COLO829 (cell line): ENCODE measurements at regions not wholly inside any gene's neighbourhood (a gene's known extent, or its start where the extent isn't known, plus 50 kb on each side); places are given as distances from the start of the nearest gene placed in this dataset.
A peak's percentile ranks its signal among the peaks of the same experiment; 100 is the strongest.
"Not testable (repeated sequence)": the region's sequence is repeated elsewhere in the genome, so short reads cannot be mapped to it uniquely, and the experiment has no call there.

ENCODE experiments used
- DNase-seq: peaks from one replicate; pipeline ENCODE4 v3.0.0; 2012; ENCODE audit warnings: low spot score

DNA sequence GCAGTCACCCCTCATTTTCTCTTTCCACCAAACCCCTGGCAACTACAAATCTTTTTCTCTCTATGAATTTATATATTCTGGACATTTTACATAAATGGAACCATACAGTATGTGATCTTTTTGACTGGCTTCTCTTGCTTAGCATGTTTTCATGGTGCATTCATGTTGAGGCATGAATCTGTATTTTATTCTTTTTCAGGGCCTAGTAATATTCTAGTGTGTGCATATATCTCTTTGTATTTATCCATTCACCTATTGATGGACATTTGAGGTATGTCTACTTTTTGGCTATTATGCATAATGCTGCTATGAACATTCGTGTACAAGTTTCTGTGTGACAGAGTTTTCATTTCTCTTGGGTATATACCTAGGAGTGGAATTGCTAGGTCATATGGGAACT lies 78.2 kb downstream of the HACD1 start:
- no peak for DNase-seq

DNA sequence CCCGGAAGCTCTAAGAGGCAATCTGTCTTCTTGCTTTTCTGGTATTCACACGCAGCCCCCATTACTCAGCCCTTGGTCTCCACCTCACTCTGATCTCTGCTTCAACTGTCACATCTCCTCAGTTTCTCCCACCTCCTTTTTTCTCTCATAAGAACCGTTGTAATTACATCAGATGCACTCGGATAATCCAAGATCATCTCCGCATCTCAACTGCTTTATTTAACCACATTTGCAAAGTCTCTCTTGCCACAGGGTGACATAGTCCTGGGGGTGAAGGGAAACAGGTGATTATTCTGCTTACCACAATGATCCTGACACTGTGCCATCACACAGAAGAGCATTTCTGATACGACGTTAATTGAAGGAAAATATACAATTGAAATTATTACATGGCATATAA lies 79.9 kb downstream of the HACD1 start:
- no peak for DNase-seq

DNA sequence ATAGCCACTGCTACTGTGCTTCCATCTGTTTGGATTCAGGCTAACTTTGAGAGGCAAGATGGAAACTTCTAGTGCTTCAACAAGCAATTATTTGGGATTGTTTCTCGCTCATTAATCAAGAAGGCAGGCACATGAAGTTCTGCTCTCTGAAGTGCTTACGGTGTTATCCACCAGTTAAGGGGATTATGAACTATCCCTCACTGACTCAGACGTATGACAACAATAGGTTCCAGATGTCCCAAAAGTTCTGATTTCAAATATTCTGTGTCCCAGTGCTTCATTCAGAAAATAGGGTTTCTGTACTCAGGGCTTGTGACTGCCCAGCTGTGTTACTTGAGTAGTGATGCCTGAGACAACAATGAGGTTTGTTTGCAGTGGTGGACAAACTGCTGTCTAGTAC lies 81.0 kb downstream of the HACD1 start:
- no peak for DNase-seq

DNA sequence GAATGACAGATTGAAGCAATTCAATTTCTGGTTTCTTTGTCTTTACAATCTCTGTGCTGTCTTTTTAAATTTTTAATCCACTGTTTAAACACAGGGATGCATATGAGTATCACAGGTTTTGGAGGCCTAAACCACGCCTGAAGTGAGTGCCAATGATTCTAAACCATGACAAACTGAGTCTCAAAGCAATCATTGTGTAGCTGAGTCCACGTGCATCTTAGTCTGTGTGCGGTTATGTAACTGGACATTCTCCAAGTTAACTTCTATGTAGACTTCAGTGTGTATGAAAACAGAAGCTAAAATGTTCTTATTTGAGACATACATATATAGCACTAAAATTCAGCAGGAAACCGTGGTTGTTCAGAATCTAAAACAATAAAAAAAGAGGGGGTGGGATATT lies 79.3 kb upstream of the ST8SIA6 start:
- DNase-seq = peak; percentile 84

DNA sequence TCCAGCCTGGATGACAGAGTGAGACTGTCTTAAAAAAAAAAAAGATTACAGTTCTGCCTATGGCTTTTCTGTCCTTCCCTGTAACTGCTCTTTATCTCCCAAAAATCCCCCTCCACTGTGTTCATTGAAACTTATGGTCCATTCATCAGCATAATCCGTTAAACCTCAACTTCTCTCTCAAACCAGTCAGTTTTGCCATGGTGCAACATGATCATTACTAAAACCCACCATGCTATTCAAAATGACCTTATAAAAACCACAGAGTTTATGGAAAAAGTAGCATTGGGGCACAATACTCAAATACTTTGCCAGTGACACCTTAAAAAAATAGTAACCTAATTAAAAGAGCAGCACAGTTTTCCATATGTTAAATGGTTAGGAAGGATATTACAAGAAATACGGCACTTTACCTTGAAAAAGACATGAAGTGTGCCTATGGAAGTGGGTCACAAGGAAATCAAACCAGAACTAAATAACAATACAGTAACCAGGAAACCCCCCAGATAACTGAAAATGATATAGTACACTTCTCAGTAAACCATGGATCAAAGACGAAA lies 74.0 kb upstream of the ST8SIA6 start:
- no peak for DNase-seq

DNA sequence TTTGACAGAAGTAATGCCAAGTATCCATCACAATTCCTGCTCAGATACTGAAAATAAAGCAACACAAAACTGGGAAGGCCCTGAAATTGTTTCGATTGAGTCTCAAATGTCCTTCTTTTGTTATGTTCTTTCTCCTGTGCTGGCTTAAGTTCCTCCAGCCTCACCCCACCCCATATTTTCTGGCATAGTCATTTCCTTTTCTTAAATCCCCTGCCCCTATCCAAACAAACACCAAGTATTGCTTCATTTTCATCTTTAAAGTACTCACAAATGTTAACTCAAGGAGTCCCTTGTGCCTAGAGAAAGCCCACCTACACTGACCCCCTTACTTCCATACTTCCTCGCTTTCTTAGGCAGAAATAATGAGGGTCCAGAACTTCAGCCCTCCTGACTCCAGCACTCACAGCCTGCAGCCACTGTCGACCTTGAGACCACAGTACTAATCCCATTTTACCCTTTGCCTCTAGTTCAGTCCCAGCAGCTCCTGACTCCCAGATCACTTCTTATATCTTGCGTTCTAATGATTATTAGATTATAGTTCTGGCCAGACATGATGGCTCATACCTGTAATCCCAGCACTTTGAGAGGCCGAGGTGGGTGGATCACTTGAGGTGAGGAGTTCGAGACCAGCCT lies 73.2 kb upstream of the ST8SIA6 start:
- DNase-seq = no peak

DNA sequence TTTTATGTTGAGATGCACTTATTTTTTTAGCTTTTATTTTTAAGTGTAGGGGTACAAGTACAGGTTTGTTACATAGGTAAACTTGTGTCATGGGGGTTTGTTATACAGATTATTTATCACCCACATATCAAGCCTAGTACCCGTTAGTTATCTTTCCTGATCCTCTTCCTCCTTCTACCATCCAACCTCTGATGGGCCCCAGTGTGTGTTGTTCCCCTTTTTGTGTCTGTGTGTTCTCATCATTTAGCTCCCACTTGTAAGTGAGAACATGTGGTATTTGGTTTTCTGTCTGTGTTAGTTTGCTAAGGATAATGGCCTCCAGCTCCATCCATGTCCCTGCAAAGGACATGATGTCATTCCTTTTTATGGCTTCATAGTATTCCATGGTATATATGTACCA lies 72.2 kb upstream of the ST8SIA6 start:
- DNase-seq = not testable (repeated sequence)

DNA sequence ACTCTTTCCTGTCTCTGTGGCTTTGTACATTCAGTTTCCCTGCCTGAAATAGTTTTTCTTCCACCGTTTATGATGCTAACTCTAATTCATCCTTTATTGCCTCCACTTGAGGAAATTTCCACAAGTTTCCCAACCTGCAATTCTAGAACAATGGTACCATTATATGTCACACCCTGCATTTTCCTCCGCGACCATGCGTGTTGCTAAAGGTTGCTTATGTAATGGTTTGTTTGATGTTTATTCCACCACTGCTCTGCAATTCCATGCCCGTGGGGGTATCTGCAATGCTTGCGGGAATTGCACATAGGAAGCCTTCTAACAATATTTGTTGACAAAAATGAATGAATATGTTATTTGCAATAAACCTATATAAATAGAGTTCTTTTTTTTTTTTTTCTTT lies 69.5 kb upstream of the ST8SIA6 start:
- peak; percentile 76 for DNase-seq

DNA sequence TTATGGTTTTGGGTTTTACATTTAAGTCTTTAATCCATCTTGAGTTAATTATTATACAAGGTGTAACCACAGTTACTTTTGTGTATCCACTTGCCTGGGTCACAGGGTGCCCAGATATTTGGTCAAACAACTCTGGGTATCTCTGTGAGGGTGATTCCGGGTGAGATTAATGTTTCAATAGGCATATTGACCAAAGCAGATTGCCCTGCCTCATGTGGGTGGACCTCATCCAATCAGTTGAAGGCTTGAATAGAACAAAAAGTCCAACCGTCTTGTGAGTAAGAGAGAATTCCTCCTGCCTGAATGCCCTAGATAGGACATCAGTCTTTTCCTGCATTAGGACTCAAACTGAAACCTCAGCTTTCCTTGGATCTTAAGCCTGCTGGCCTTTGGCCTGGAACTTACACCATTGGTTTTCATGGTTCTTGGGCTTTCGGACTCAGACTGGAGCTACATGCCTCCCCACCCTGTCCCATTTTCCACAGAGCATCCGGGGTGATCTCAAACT lies 68.9 kb upstream of the ST8SIA6 start:
- DNase-seq = no peak

DNA sequence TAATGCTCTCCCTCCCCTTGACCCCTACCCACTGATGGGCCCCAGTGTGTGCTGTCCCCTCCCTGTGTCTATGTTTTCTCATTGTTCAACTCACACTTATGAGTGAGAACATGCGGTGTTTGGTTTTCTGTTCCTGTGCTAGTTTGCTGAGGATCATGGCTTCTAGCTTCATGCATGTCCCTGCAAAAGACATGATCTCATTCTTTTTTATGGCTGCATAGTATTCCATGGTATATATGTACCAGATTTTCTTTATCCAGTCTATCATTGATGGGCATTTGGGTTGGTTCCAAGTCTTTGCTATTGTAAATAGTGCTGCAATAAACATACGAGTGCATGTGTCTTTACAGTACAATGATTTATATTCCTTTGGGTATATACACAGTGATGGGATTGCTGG lies 67.9 kb upstream of the ST8SIA6 start:
- not testable (repeated sequence) for DNase-seq

DNA sequence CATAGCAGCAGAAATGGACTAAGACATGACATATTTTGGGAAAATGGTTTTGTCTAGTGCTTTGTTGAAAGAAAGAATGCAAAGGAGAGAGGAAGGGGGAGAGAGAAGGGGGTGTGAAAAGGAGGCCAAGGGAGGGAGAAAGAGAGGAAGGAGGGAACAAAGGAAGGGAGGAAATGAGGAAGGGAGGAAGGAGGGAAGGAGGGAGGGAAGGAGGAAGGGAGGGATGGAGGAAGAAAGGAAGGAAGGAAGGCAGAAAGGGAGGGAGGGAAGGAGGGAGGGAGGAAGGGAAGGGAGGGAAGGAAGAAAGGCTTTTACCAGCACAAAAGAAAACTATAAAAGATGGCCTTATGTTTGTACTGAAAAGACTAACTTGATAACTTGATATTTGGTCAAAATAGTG lies 65.1 kb upstream of the ST8SIA6 start:
- DNase-seq = no peak

DNA sequence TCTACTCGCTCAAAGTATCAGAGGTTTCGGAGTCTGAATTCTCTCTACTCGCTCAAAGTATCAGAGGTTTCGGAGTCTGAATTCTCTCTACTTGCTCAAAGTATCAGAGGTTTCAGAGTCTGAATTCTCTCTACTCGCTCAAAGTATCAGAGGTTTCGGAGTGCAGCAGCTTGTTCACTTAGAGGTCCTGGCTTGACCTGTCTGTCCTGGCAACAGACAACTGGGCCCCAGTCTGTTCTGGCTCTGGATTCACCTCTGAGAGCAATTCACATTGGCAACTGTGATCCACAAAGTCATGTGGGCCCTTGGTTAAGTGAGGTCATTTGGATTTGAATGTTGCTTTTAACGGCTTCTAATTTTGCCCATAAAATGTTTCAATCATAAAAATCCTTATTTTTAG lies 63.9 kb upstream of the ST8SIA6 start:
- DNase-seq = no peak

DNA sequence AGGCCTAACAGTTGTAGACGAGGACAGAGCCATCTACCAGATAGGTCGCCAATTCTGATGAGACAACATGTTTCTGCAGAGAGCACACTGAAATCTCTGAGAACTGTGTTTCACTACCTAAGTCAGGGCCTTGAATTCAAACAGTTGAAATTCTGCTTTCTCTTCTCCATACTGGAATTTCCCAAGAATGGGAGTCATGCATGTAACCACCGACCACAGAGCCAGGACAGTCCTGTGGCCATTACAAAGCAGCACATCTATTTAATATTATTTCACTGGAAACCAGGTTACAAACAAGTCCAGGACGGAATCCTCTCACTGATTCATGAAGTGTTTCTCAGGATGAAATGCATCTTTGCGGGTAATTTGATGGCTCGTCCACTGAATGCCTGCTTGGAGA lies 62.0 kb upstream of the ST8SIA6 start:
- no peak for DNase-seq

DNA sequence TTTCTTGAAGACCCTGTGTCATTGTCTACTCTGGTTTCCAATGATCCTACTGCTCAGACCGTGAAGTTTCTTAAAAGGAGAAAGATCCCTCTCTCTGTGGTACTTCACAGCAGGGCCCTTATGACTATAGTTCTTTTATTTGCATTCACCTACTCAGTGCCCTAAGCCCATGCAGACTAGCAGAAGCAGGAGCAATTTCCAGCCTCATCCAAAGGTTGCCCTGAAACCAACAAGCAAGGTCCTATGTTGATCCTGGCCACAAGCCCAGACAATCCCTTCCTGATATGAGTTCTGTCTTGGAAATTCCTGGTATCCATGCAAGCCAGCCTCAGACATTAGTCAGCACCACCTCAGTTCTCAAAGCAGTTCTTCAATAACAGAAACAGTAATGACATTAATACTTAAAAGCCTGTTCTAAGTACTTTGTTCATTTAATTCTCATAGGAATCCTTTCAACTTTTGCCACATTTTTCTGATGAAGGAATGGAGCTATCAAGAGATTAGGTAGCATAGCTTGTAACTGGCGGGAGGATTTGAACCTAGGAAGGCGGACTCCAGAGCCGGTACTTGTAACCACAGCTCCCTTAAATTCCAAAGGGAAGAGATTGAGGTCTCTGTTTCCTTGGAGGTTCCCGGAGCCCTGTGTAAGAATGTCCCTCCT lies 58.1 kb upstream of the ST8SIA6 start:
- peak; percentile 34 for DNase-seq

DNA sequence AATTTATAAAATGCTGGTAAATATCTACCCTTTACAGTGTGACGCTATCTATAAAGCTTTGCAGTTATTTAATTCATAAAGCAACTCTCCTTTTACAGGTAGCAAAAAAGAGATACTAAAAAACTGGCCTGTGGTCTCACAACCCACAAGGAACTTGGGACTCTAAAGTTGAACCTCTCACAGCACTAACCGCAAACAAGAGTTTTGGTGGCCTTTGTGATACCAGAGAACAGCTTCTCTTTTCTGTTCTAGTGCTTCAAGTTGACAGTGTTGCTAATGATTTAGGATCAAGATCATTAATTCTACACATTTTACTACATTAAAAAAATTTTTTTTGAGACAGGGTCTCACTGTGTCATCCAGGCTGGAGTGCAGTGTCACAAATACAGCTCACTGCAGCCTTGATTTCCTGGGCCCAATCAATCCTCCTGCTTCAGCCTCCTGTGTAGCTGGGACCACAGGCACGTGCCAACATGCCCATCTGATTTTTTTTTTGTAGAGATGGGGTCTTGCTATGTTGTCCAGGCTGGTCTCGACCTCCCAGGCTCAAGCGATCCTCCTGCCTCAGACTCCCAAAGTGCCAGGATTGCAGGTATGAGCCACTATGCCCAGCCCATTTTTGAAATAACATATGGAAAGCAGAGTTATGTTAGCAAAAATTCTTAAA lies 56.0 kb upstream of the ST8SIA6 start:
- no peak for DNase-seq

DNA sequence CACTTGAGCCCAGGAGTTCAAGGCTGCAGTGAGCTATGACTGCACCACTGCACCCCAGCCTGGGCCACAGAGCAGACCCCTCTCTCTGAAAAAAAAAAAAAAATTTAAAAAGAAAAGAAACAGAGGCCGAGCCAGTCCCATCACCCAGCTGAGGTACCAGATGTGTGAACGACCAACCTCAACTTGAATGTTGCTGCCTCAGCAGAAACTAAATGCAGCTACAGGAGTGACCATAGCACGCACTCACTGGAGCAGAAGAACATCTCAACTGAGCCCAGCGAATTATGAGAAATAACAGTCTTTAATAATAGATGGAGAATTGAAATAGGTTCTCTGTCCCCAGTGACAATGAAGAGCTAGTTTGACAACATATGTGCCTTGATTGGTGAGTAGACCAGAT lies 53.1 kb upstream of the ST8SIA6 start:
- DNase-seq = no peak

DNA sequence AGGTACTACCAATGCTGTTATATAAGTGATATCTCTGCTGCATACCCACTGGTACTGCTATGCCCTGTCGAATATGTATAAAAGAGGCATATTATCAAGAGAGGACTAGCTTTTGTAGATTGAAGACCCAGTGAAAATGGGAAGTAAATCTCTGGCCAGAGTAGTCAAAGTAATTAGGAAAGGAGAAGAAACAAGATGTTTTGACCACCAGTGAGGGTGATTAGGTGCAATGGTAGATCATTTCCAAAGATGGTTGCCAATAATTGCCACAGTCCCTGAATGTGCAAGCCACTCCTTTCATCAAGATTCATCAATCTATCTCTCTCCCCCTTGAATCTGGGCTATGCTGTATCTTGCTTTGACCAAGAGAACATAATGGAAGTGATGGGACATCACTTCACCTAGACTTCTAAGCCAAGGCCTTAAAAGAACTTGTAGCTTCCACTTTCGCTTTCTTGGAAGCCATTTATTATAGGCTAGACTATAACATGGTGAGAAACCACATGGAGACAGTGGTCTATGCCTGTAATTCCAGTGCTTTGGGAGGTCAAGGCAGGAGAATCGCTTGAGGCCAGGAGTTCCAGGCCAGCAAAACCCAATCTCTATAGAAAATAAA lies 52.6 kb upstream of the ST8SIA6 start:
- no peak for DNase-seq

DNA sequence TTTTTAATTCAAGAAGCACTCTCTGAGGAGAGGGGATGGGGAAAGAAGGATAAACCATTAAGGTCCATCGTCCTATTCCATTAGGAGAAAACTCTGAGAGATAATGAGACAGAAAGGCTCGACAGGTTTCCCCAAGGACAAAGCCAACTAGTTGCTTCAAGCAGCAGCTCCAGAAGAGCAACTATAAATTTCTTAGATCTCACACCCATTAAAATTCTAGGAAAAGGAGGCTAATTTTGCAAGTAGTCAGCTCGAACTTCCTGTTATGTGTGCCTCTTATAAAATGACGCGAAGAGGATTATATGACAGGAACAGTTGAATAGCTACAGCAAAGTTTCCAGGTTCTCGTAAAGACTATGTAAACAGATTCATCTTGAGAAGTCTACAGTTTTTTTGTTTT lies 52.0 kb upstream of the ST8SIA6 start:
- no peak for DNase-seq

DNA sequence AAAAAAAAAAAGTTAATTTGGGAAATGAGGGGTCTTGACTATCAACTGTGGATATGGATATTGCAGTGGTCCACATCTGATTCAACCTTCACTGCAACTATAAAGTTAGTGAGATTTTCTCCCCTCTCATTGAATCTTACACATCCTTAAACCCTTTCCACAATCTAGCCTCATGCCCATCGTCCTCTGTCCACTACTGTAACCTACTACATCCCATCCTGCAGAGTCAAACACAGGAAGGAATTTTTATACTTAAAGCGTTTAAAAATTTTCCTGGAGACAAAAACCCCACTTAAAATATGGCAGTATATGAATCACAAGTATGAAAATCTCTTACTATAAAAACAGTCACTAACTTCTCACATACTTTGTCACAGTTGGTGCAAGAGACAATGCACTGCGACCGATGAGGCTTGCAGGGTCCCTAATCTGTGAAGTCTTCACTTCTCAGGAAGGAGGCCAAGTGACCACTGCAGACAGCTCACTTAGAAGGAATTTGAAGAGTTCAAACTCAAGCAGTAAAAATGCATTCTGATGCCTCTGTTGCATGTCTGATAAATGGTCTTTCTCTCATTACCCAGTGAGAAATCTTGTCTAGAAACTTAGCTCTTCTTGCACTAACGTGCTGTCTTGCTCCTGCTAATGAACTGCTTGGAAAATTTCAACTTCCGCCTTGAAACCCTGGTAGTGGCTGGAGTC lies 50.3 kb upstream of the ST8SIA6 start:
- DNase-seq = no peak
